ENCODE measurements at regions not wholly inside any gene's neighbourhood (a gene's known extent, or its start where the extent isn't known, plus 50 kb on each side); places are given as distances from the start of the nearest gene placed in this dataset.
"Not testable (repeated sequence)": the region's sequence is repeated elsewhere in the genome, so short reads cannot be mapped to it uniquely, and the experiment has no call there.

- H3K9me3 ChIP-seq = peaks cover 2% of the 10 kb centered on the region
- H3K36me3 ChIP-seq (ENCODE audit: insufficient read depth in 1 of 2, low read depth in 1 of 2) = no peaks in the 10 kb centered on the region
- no peak for DNase-seq
- no peak overlapping the region for H3K27ac ChIP-seq
- 90 to 92% (median 91%) methylated on average over 14 of the region's 14 CpGs for WGBS, 3 donors
- TF ChIP-seq, protein P1, sequence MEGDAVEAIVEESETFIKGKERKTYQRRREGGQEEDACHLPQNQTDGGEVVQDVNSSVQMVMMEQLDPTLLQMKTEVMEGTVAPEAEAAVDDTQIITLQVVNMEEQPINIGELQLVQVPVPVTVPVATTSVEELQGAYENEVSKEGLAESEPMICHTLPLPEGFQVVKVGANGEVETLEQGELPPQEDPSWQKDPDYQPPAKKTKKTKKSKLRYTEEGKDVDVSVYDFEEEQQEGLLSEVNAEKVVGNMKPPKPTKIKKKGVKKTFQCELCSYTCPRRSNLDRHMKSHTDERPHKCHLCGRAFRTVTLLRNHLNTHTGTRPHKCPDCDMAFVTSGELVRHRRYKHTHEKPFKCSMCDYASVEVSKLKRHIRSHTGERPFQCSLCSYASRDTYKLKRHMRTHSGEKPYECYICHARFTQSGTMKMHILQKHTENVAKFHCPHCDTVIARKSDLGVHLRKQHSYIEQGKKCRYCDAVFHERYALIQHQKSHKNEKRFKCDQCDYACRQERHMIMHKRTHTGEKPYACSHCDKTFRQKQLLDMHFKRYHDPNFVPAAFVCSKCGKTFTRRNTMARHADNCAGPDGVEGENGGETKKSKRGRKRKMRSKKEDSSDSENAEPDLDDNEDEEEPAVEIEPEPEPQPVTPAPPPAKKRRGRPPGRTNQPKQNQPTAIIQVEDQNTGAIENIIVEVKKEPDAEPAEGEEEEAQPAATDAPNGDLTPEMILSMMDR (IDR thresholded peaks at IDR 0.05) = no peak
- H3K27me3 ChIP-seq (ENCODE audit: insufficient read depth in 3 of 3, low read length in 2 of 3) = no peaks in the 10 kb centered on the region
- ATAC-seq = no peak
- intact Hi-C loops (cut with DNase I) = no loop called here
- no peaks in the 10 kb centered on the region for H3K4me1 ChIP-seq
- no peak overlapping the region for H3K4me3 ChIP-seq
Measured at GRCh38 chr10:78419481-78420265, 386.0 kb downstream of the RPS24 start.

DNA sequence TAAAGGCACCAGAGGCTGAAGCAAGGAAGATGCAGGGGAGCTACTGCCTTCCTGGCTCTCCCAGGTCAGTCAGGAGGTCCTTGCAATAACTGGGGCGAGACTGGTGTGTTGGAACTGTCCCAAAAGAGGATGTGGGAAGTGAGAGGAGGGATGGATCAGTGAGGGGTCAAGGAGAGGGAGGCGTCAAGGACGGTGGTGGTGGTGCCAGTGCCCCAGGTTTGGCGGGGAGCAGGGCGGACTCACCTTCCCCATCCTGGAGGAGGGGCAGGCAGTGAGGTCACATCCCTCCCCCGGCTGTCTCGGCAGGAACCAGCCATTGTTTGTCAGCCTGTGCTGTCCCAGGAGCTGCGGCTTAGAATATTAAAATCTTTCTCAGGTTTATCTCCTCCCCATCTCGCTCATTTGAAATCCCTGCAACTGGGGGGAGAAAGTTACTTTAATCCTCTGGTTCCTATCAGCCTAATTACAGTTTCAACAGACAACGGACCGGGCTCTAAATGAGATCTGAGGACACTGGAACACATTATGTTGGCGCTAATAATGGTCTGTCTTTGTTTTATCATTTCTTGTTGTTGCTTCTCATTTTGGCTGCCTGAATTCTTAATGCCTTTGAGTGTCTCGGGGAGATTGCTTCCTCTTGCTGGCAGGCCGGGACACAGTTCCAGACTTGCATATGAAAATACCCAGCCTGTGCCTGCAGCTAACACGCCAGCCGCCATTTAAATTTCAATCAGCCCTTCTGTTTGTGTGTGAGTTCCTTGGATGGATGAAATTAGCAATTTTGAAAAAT is 387.5 kb downstream of the RPS24 start:
- no peak overlapping the region for H3K4me3 ChIP-seq
- WGBS, 3 donors = 77 to 81% (median 79%) methylated on average over 16 of the region's 16 CpGs
- DNase-seq (no peak), ATAC-seq (no peak)
- intact Hi-C loops (cut with DNase I) = no loop called here
- TF ChIP-seq, protein P1 (IDR thresholded peaks at IDR 0.05) = no peak
- H3K9me3 ChIP-seq = peaks cover 8% of the 10 kb centered on the region
- no peak overlapping the region for H3K27ac ChIP-seq
- no peaks in the 10 kb centered on the region for H3K27me3 ChIP-seq (ENCODE audit: insufficient read depth in 3 of 3, low read length in 2 of 3)
- H3K4me1 ChIP-seq = no peaks in the 10 kb centered on the region
- H3K36me3 ChIP-seq (ENCODE audit: insufficient read depth in 1 of 2, low read depth in 1 of 2) = no peaks in the 10 kb centered on the region

DNA sequence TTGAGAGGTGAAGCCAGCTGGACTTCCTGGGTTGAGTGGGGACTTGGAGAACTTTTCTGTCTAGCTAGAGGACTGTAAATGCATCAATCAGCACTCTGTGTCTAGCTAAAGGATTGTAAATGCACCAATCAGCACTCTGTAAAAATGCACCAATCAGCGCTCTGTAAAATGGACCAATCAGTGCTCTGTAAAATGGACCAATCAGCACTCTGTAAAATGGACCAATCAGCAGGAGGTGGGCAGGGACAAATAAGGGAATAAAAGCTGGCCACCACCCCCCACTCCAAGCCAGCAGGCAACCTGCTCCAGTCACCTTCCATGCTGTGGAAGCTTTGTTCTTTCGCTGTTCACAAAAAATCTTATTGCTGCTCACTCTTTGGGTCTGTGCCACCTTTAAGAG is 390.4 kb downstream of the RPS24 start:
- H3K36me3 ChIP-seq (ENCODE audit: insufficient read depth in 1 of 2, low read depth in 1 of 2); DNase-seq; ATAC-seq; H3K27me3 ChIP-seq (ENCODE audit: insufficient read depth in 3 of 3, low read length in 2 of 3); H3K4me3 ChIP-seq; H3K4me1 ChIP-seq; H3K27ac ChIP-seq; H3K9me3 ChIP-seq; intact Hi-C loops (cut with DNase I): not testable (repeated sequence)
- 94 to 97% (median 96%) methylated on average over 2 of the region's 2 CpGs for WGBS, 3 donors

- Histone ChIP-seq H3K27me3 (ENCODE audit: insufficient read depth in 3 of 3, low read length in 2 of 3) (no peaks in the 10 kb centered on the region), H3K36me3 (ENCODE audit: insufficient read depth in 1 of 2, low read depth in 1 of 2) (no peaks in the 10 kb centered on the region), H3K27ac (no peak overlapping the region), H3K4me1 (no peaks in the 10 kb centered on the region), H3K9me3 (peaks cover 8% of the 10 kb centered on the region), H3K4me3 (no peak overlapping the region)
- ATAC-seq (no peak), DNase-seq (no peak)
- 88 to 98% (median 96%) methylated on average over 1 of the region's 1 CpG for WGBS, 3 donors
- intact Hi-C loops (cut with DNase I) = no loop called here
- TF ChIP-seq, protein P1 (IDR thresholded peaks at IDR 0.05) = no peak
Measured at GRCh38 chr10:78424723-78425122, 391.1 kb downstream of the RPS24 start.

DNA sequence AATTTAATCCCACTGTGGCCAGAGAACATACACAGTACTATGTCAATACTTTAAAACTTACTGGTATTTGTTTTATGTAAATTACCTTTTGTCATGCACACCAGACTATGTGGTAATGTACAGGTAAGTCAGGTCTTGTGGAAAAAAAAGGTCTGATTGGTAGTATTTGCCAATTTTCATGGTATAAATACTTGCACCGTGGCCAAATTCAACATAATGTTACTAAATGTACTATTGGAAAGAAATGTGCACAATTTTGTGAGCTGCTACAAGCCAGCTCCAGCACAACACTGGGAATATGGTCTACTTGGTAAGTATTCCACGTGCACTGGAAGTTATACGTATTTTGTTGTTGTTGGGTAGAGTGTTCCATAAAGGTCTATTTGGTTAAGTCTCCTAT is 392.5 kb downstream of the RPS24 start:
- TF ChIP-seq, protein P1 (IDR thresholded peaks at IDR 0.05) = no peak

More for the DNA sequence above, 392.5 kb downstream of the RPS24 start:
- no peaks in the 10 kb centered on the region for H3K27me3 ChIP-seq (ENCODE audit: insufficient read depth in 3 of 3, low read length in 2 of 3)
- no peak overlapping the region for H3K27ac ChIP-seq
- 84 to 86% (median 86%) methylated on average over 3 of the region's 3 CpGs for WGBS, 3 donors
- no peaks in the 10 kb centered on the region for H3K36me3 ChIP-seq (ENCODE audit: insufficient read depth in 1 of 2, low read depth in 1 of 2)
- intact Hi-C loops (cut with DNase I) = no loop called here
- H3K4me3 ChIP-seq = no peak overlapping the region
- peaks cover 8% of the 10 kb centered on the region for H3K9me3 ChIP-seq
- DNase-seq (no peak), ATAC-seq (no peak)
- no peaks in the 10 kb centered on the region for H3K4me1 ChIP-seq
